ENCODE measurements at regions not wholly inside any gene's neighbourhood (a gene's known extent, or its start where the extent isn't known, plus 50 kb on each side); places are given as distances from the start of the nearest gene placed in this dataset.

GRCh38 chr4:1539859-1540600, 133.8 kb upstream of the NKX1-1 start:
- H3K4me3 ChIP-seq (ENCODE audit: low read depth, low read length, poor library complexity, severe bottlenecking), result no peak overlapping the region
- no peak overlapping the region for H2AFZ ChIP-seq (ENCODE audit: low read length)
- no peaks in the 10 kb centered on the region for H3K36me3 ChIP-seq (ENCODE audit: insufficient read depth, low read length)
- no TSS peak for BruUV-seq (replicated peaks)
- CTCF ChIA-PET (ENCODE audit: unreplicated experiment), result no interaction called here
- intact Hi-C loops (cut with micrococcal nuclease; ENCODE audit: unreplicated experiment), result loop anchor here (10.0 kb wide), 1 partner anchor 405 kb away; no protein-coding TSS in a partner anchor
- no peak overlapping the region for H3K27ac ChIP-seq (ENCODE audit: low read depth, low read length, poor library complexity, severe bottlenecking)
- no peaks in the 10 kb centered on the region for H3K9me2 ChIP-seq (ENCODE audit: insufficient read depth, low read length)
- no peak overlapping the region for H3K4me2 ChIP-seq (ENCODE audit: low read length)
- no peaks in the 10 kb centered on the region for H3K9me3 ChIP-seq (ENCODE audit: low read length)
- DNase-seq (ENCODE audit: low spot score), result no peak
- POLR2A ChIA-PET, result no interaction called here
- no peaks in the 10 kb centered on the region for H4K20me1 ChIP-seq (ENCODE audit: insufficient read depth, low read length)
- TF ChIP-seq EZH2phosphoT487 (IDR thresholded peaks at IDR 0.05; ENCODE audit: borderline replicate concordance, low read depth, low read length), result no peak
- no peak for TF ChIP-seq CTCF (conservative IDR thresholded peaks at IDR 0.05; ENCODE audit: low read length)
- no peaks in the 10 kb centered on the region for H3K4me1 ChIP-seq (ENCODE audit: insufficient read depth, low read length, poor library complexity, severe bottlenecking)
- H3K79me2 ChIP-seq (ENCODE audit: insufficient read depth, low read depth, low read length), result no peaks in the 10 kb centered on the region

DNA sequence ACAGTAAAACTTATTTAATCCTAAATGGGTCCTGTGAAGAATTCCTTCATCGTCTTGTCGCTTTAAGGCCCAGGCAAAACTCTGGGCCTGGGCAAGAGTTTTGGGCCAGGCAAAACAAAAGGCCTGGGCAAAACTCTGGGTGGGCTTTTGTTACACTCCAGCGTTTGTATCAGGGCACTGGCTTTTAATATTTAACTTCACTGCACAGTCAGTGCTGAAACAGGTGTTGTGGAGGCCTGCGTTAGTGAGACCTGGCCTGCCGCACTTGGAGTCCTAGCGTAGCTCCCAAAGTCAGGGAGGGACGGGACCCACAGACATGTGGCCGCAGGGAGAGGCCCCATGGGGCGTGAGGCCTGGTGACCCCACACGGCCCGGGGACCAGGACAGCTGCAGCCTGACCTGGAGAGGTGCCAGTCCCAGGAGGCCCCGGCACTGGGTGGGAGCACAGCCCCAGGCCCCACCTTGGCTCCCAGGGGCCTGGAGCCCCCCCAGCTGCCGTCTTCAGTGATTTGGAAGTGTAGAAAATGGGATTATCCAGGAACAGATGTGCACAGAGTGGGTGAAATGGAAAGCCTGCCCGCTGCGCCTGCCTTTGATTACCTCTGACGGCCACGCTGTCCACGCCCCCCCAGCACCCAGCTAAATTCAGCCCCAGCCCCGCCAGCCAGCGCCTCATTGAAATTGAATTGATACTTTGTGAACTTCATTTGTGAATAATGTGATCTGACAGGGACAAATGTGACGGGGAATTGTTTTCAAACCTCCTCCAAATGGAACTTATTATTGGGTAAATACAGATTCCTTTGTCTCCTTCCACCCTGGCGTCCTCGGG, 132.9 kb upstream of the NKX1-1 start:
- Histone ChIP-seq H3K36me3 (ENCODE audit: insufficient read depth, low read length) (no peaks in the 10 kb centered on the region), H3K4me2 (ENCODE audit: low read length) (no peak overlapping the region), H2AFZ (ENCODE audit: low read length) (no peak overlapping the region), H3K4me3 (ENCODE audit: low read depth, low read length, poor library complexity, severe bottlenecking) (no peak overlapping the region), H3K9me3 (ENCODE audit: low read length) (no peaks in the 10 kb centered on the region), H3K79me2 (ENCODE audit: insufficient read depth, low read depth, low read length) (no peaks in the 10 kb centered on the region), H3K4me1 (ENCODE audit: insufficient read depth, low read length, poor library complexity, severe bottlenecking) (no peaks in the 10 kb centered on the region), H3K9me2 (ENCODE audit: insufficient read depth, low read length) (no peaks in the 10 kb centered on the region), H4K20me1 (ENCODE audit: insufficient read depth, low read length) (no peaks in the 10 kb centered on the region), H3K27ac (ENCODE audit: low read depth, low read length, poor library complexity, severe bottlenecking) (no peak overlapping the region)
- CTCF ChIA-PET (ENCODE audit: unreplicated experiment), result no interaction called here
- DNase-seq (ENCODE audit: low spot score), result no peak
- intact Hi-C loops (cut with micrococcal nuclease; ENCODE audit: unreplicated experiment), result no loop called here
- no TSS peak for BruUV-seq (replicated peaks)
- no peak for TF ChIP-seq EZH2phosphoT487 (IDR thresholded peaks at IDR 0.05; ENCODE audit: borderline replicate concordance, low read depth, low read length)
- TF ChIP-seq CTCF (conservative IDR thresholded peaks at IDR 0.05; ENCODE audit: low read length), result no peak
- POLR2A ChIA-PET, result no interaction called here

- Histone ChIP-seq H2AFZ (ENCODE audit: low read length) (no peak overlapping the region), H4K20me1 (ENCODE audit: insufficient read depth, low read length) (no peaks in the 10 kb centered on the region), H3K4me3 (ENCODE audit: low read depth, low read length, poor library complexity, severe bottlenecking) (no peak overlapping the region), H3K9me3 (ENCODE audit: low read length) (no peaks in the 10 kb centered on the region), H3K4me2 (ENCODE audit: low read length) (no peak overlapping the region), H3K36me3 (ENCODE audit: insufficient read depth, low read length) (no peaks in the 10 kb centered on the region), H3K4me1 (ENCODE audit: insufficient read depth, low read length, poor library complexity, severe bottlenecking) (no peaks in the 10 kb centered on the region), H3K9me2 (ENCODE audit: insufficient read depth, low read length) (no peaks in the 10 kb centered on the region), H3K79me2 (ENCODE audit: insufficient read depth, low read depth, low read length) (no peaks in the 10 kb centered on the region), H3K27ac (ENCODE audit: low read depth, low read length, poor library complexity, severe bottlenecking) (no peak overlapping the region)
- ChIA-PET CTCF (ENCODE audit: unreplicated experiment) (interaction anchor here (0.5 kb wide), 1 partner anchor 424 kb away, joined by 3 read pairs; no protein-coding TSS in a partner anchor), POLR2A (no interaction called here)
- no peak for DNase-seq (ENCODE audit: low spot score)
- intact Hi-C loops (cut with micrococcal nuclease; ENCODE audit: unreplicated experiment), result no loop called here
- no peak for TF ChIP-seq EZH2phosphoT487 (IDR thresholded peaks at IDR 0.05; ENCODE audit: borderline replicate concordance, low read depth, low read length)
- TF ChIP-seq CTCF (conservative IDR thresholded peaks at IDR 0.05; ENCODE audit: low read length), result no peak
- no TSS peak for BruUV-seq (replicated peaks)
These were observed 131.8 kb upstream of the NKX1-1 start for GRCh38 chr4:1538096-1538410.

Data from OCI-LY7 (cell line).